ENCODE measurements at regions not wholly inside any gene's neighbourhood (a gene's known extent, or its start where the extent isn't known, plus 50 kb on each side); places are given as distances from the start of the nearest gene placed in this dataset.

GRCh38 chr14:65860956-65861611 is 448.6 kb downstream of the FUT8 start:
- DNase-seq, result no peak
- no peak for ATAC-seq (ENCODE audit: poor library complexity)
- intact Hi-C loops (cut with DNase I), result no loop called here

GRCh38 chr14:65864549-65864948 is 452.0 kb downstream of the FUT8 start:
- ATAC-seq (ENCODE audit: poor library complexity), result no peak
- no peak for DNase-seq
- intact Hi-C loops (cut with DNase I), result no loop called here

GRCh38 chr14:65864984-65865383 is 452.5 kb downstream of the FUT8 start:
- no peak for ATAC-seq (ENCODE audit: poor library complexity)
- intact Hi-C loops (cut with DNase I), result no loop called here
- DNase-seq, result no peak

- ATAC-seq (ENCODE audit: poor library complexity), result no peak
- intact Hi-C loops (cut with DNase I), result no loop called here
- DNase-seq, result no peak
Measured at GRCh38 chr14:65866448-65866847, 453.9 kb downstream of the FUT8 start.

- ATAC-seq (ENCODE audit: poor library complexity) (no peak), DNase-seq (no peak)
- intact Hi-C loops (cut with DNase I), result no loop called here
Measured at GRCh38 chr14:65866886-65867285, 454.4 kb downstream of the FUT8 start.

GRCh38 chr14:65867333-65867732 is 454.8 kb downstream of the FUT8 start:
- ATAC-seq (ENCODE audit: poor library complexity), result no peak
- DNase-seq, result no peak
- intact Hi-C loops (cut with DNase I), result no loop called here

- intact Hi-C loops (cut with DNase I), result no loop called here
- ATAC-seq (ENCODE audit: poor library complexity) (no peak), DNase-seq (no peak)
Measured at GRCh38 chr14:65872536-65872935, 460.0 kb downstream of the FUT8 start.

- intact Hi-C loops (cut with DNase I), result no loop called here
- ATAC-seq (ENCODE audit: poor library complexity) (no peak), DNase-seq (no peak)
Measured at GRCh38 chr14:65877166-65877565, 464.6 kb downstream of the FUT8 start.

GRCh38 chr14:65877624-65878023 is 465.1 kb downstream of the FUT8 start:
- no peak for DNase-seq
- ATAC-seq (ENCODE audit: poor library complexity), result no peak
- intact Hi-C loops (cut with DNase I), result no loop called here

- ATAC-seq (ENCODE audit: poor library complexity), result no peak
- intact Hi-C loops (cut with DNase I), result no loop called here
- DNase-seq, result no peak
Measured at GRCh38 chr14:65878586-65878985, 466.1 kb downstream of the FUT8 start.

- intact Hi-C loops (cut with DNase I), result no loop called here
- ATAC-seq (ENCODE audit: poor library complexity), result no peak
Measured at GRCh38 chr14:65879248-65880009, 466.9 kb downstream of the FUT8 start.

GRCh38 chr14:65880507-65880906 is 468.0 kb downstream of the FUT8 start:
- intact Hi-C loops (cut with DNase I), result no loop called here
- DNase-seq (no peak), ATAC-seq (ENCODE audit: poor library complexity) (no peak)

More at GRCh38 chr14:65879248-65880009, 466.9 kb downstream of the FUT8 start:
- no peak for DNase-seq

- ATAC-seq (ENCODE audit: poor library complexity), result no peak
- DNase-seq, result no peak
- intact Hi-C loops (cut with DNase I), result no loop called here
Measured at GRCh38 chr14:65881642-65882041, 469.1 kb downstream of the FUT8 start.

- DNase-seq, result no peak
- intact Hi-C loops (cut with DNase I), result no loop called here
- ATAC-seq (ENCODE audit: poor library complexity), result no peak
Measured at GRCh38 chr14:65888677-65889076, 476.1 kb downstream of the FUT8 start.

GRCh38 chr14:65892315-65892714 is 479.8 kb downstream of the FUT8 start:
- ATAC-seq (ENCODE audit: poor library complexity) (no peak), DNase-seq (no peak)
- intact Hi-C loops (cut with DNase I), result no loop called here

- intact Hi-C loops (cut with DNase I), result no loop called here
- ATAC-seq (ENCODE audit: poor library complexity) (no peak), DNase-seq (no peak)
Measured at GRCh38 chr14:65900164-65900563, 487.6 kb downstream of the FUT8 start.

- ATAC-seq (ENCODE audit: poor library complexity), result no peak
- intact Hi-C loops (cut with DNase I), result no loop called here
- DNase-seq, result no peak
Measured at GRCh38 chr14:65901595-65901994, 489.1 kb downstream of the FUT8 start.

- no peak for DNase-seq
- intact Hi-C loops (cut with DNase I), result no loop called here
- ATAC-seq (ENCODE audit: poor library complexity), result no peak
Measured at GRCh38 chr14:65904988-65905387, 492.5 kb downstream of the FUT8 start.

GRCh38 chr14:65906344-65906743 is 493.8 kb downstream of the FUT8 start:
- no peak for DNase-seq
- no peak for ATAC-seq (ENCODE audit: poor library complexity)
- intact Hi-C loops (cut with DNase I), result no loop called here

- ATAC-seq (ENCODE audit: poor library complexity), result no peak
- intact Hi-C loops (cut with DNase I), result no loop called here
- DNase-seq, result no peak
Measured at GRCh38 chr14:65906948-65907347, 494.4 kb downstream of the FUT8 start.

Measured in Right ventricle myocardium superior (tissue), 1 donor.